HepG2 (cell line): ENCODE measurements at regions not wholly inside any gene's neighbourhood (a gene's known extent, or its start where the extent isn't known, plus 50 kb on each side); places are given as distances from the start of the nearest gene placed in this dataset.

Experiments
- ATAC-seq: fragments of 200-7000 bp; cut with Tn5 transposase; 3 replicates; pipeline ENCODE4 v1.9.1; 2020; ENCODE audit warnings: mild to moderate bottlenecking, moderate library complexity
- BruUV-seq: library from RNA; stranded (reverse); fragments of 400-500 nt; replicated peaks from 2 replicates; lab custom pipeline; 2021; lab: Mats Ljungman, UMichigan
- CTCF ChIA-PET: fragments of 300-600 bp; formaldehyde crosslinking; extraction: SDS; loops from one replicate; lab custom pipeline; 2021; ENCODE audit warnings: low total read pairs, inconsistent platforms, low intra/inter-chr PET ratio; lab: Yijun Ruan, JAX
- POLR2A ChIA-PET: fragments of 350-600 bp; sonication (Branson Sonifier 250); formaldehyde crosslinking; loops from one replicate; lab custom pipeline; 2020; ENCODE audit warnings: antibody characterized with exemption, inconsistent platforms; lab: Yijun Ruan, JAX
- DNase-seq: peaks from one replicate; pipeline ENCODE4 v3.0.0-alpha.2; 2015; ENCODE audit warnings: low spot score
- FAIRE-seq: peaks from 3 replicates; lab custom pipeline; 2011; peaks lifted over from hg19 to GRCh38; lab: Jason Lieb, UNC
- H2AFZ ChIP-seq: one replicate; pipeline ENCODE4 v1.6.1; 2011; ENCODE audit warnings: low read length, inconsistent platforms
- H3K27ac ChIP-seq: fragments of 300-600 bp; 3 replicates; pipeline ENCODE4 v1.8.0; 2011; ENCODE audit warnings: mixed run types, mild to moderate bottlenecking, mixed read lengths, low read length, inconsistent platforms; ENCODE audit not compliant: insufficient read depth; ENCODE audit errors: extremely low read length
- H3K27me3 ChIP-seq, 2 experiments: fragments of 200-600 bp in 1 of 2; 2 replicates in 1 of 2; 3 replicates in 1 of 2; pipeline versions ENCODE4 v1.6.0 to v1.8.0; 2011; ENCODE audit warnings: low read length in 2 of 2, mild to moderate bottlenecking in 2 of 2, moderate library complexity in 2 of 2, inconsistent platforms in 1 of 2; ENCODE audit not compliant: insufficient read depth in 2 of 2, control insufficient read depth in 1 of 2
- H3K36me3 ChIP-seq, 2 experiments: fragments of 200-600 bp in 1 of 2; replicated peaks in 1 of 2; 2 replicates in 1 of 2; 3 replicates in 1 of 2; pipeline versions ENCODE4 v1.5.1 to v1.8.0; 2011; ENCODE audit warnings: low read length in 2 of 2, inconsistent platforms in 1 of 2; ENCODE audit not compliant: insufficient read depth in 2 of 2, control insufficient read depth in 1 of 2
- H3K4me1 ChIP-seq: 2 replicates; pipeline ENCODE4 v1.5.1; 2012; ENCODE audit warnings: low read length, inconsistent platforms; ENCODE audit not compliant: insufficient read depth
- H3K4me2 ChIP-seq: 2 replicates; pipeline ENCODE4 v1.6.0; 2011; ENCODE audit warnings: low read depth, low read length, inconsistent platforms
- H3K4me3 ChIP-seq, 3 experiments: fragments of 200-600 bp in 1 of 3; sonication (generic), shearing (Covaris generic) in 1 of 3; replicated peaks in 1 of 3; 2 replicates each; pipeline ENCODE4 v1.5.1; 2011 to 2016; ENCODE audit warnings: low read length in 3 of 3, inconsistent platforms in 2 of 3, low read depth in 2 of 3, mild to moderate bottlenecking in 2 of 3, control low read depth in 1 of 3, mixed read lengths in 1 of 3; ENCODE audit not compliant: insufficient read depth in 1 of 3
- H3K79me2 ChIP-seq: one replicate; pipeline ENCODE4 v1.6.1; 2011; ENCODE audit warnings: low read length, inconsistent platforms; ENCODE audit not compliant: insufficient read depth
- H3K9ac ChIP-seq: 2 replicates; pipeline ENCODE4 v1.6.0; 2011; ENCODE audit warnings: mild to moderate bottlenecking, low read depth, low read length, inconsistent platforms; ENCODE audit not compliant: insufficient read depth
- H3K9me3 ChIP-seq: 2 replicates; pipeline ENCODE4 v1.5.1; 2012; ENCODE audit warnings: mild to moderate bottlenecking, low read length
- H4K20me1 ChIP-seq: 2 replicates; pipeline ENCODE4 v1.6.0; 2011; ENCODE audit warnings: inconsistent platforms, mild to moderate bottlenecking, low read length, moderate library complexity; ENCODE audit not compliant: insufficient read depth
- ARID5B ChIP-seq: IDR thresholded peaks from 2 replicates; pipeline ENCODE4 v1.4.0; 2020; ENCODE audit warnings: mild to moderate bottlenecking, missing genetic modification reagents
- BRF2 ChIP-seq: sonication (generic); formaldehyde crosslinking; IDR thresholded peaks from 2 replicates; pipeline ENCODE4 v1.8.1; 2022; ENCODE audit warnings: mild to moderate bottlenecking, missing genetic modification reagents
- ETV5 ChIP-seq: IDR thresholded peaks from 2 replicates; pipeline ENCODE4 v1.6.1; 2018; ENCODE audit warnings: missing biosample characterization, missing genetic modification reagents, inconsistent platforms, borderline replicate concordance
- FOSL2 ChIP-seq: sonication (generic); formaldehyde crosslinking; IDR thresholded peaks from 2 replicates; pipeline ENCODE4 v1.4.0; 2020; ENCODE audit warnings: missing genetic modification reagents
- JUN ChIP-seq: sonication (generic); formaldehyde crosslinking; IDR thresholded peaks from 2 replicates; pipeline ENCODE4 v1.4.0; 2020; ENCODE audit warnings: mild to moderate bottlenecking, missing genetic modification reagents
- KLF12 ChIP-seq: sonication (generic); formaldehyde crosslinking; IDR thresholded peaks from 2 replicates; pipeline ENCODE4 v1.4.0; 2020; ENCODE audit warnings: missing genetic modification reagents, borderline replicate concordance
- POGK ChIP-seq: sonication (generic); formaldehyde crosslinking; conservative IDR thresholded peaks from 2 replicates; pipeline ENCODE4 v1.8.0; 2022; ENCODE audit warnings: mild to moderate bottlenecking, moderate library complexity, missing genetic modification reagents
- REL ChIP-seq: sonication (generic); formaldehyde crosslinking; conservative IDR thresholded peaks from 2 replicates; pipeline ENCODE4 v1.8.0; 2022; ENCODE audit warnings: mild to moderate bottlenecking, missing genetic modification reagents, moderate library complexity
- SALL1 ChIP-seq: sonication (generic); formaldehyde crosslinking; IDR thresholded peaks from 2 replicates; pipeline ENCODE4 v1.8.0; 2022; ENCODE audit warnings: mild to moderate bottlenecking, missing genetic modification reagents
- SNAI1 ChIP-seq: sonication (generic); formaldehyde crosslinking; IDR thresholded peaks from 2 replicates; pipeline ENCODE4 v1.5.0; 2020; ENCODE audit warnings: mild to moderate bottlenecking, missing genetic modification reagents, borderline replicate concordance
- SNAPC4 ChIP-seq: sonication (generic); formaldehyde crosslinking; IDR thresholded peaks from 2 replicates; pipeline ENCODE4 v1.4.0; 2020; ENCODE audit warnings: mild to moderate bottlenecking, missing genetic modification reagents
- SPEN ChIP-seq: sonication (generic); formaldehyde crosslinking; IDR thresholded peaks from 2 replicates; pipeline ENCODE4 v1.5.1; 2020; ENCODE audit warnings: low read depth, mild to moderate bottlenecking, missing genetic modification reagents
- WGBS: methylation state at CpG from one replicate; pipeline ENCODE4 v1.1.6; 2017; ENCODE audit warnings: low lambda C conversion rate; 5-methylcytosine and 5-hydroxymethylcytosine counted together
- in situ Hi-C: cut with HindIII; loops from 2 replicates; pipeline ENCODE4 v1.10.0; 2017; ENCODE audit warnings: low pct_unique_long_range_greater_than_20kb; ENCODE audit not compliant: extremely low pct_ligation_motif_present
- intact Hi-C: fragments of 100-400 bp; cut with micrococcal nuclease; formaldehyde crosslinking; loops from one replicate; pipeline ENCODE4 v1.10.0; 2022; ENCODE audit not compliant: unreplicated experiment

- no peak for TF ChIP-seq REL
- 0 out of 2 replicates have a peak, but pooled peaks have one; percentile 35 for TF ChIP-seq SPEN (CRISPR knock-in tag)
- TF ChIP-seq JUN (CRISPR knock-in tag): no peak
- no peak for TF ChIP-seq KLF12 (CRISPR knock-in tag)
- TF ChIP-seq BRF2 (CRISPR knock-in tag): no peak
- TF ChIP-seq ARID5B (CRISPR knock-in tag): peak; percentile 45; the same call in 1 of the 2 replicates
- TF ChIP-seq ETV5: no peak
- peak; percentile 70 for TF ChIP-seq SALL1 (CRISPR knock-in tag)
- peak; percentile 27; the same call in 1 of the 2 replicates for TF ChIP-seq FOSL2 (CRISPR knock-in tag)
These were observed 64.7 kb upstream of the FGGY start (continued) for GRCh38 chr1:59232216-59232615.

- no peaks in the 10 kb centered on the region for H3K79me2 ChIP-seq
- WGBS: 0% methylated on average over 1 of the region's 1 CpG
- no peak for FAIRE-seq
- CTCF ChIA-PET: no interaction called here
- H2AFZ ChIP-seq: no peak overlapping the region
- ATAC-seq: no peak
- H4K20me1 ChIP-seq: no peaks in the 10 kb centered on the region
- H3K4me2 ChIP-seq: no peak overlapping the region
- no TSS peak for BruUV-seq
- H3K36me3 ChIP-seq: no peaks in the 10 kb centered on the region
- in situ Hi-C loops: no loop called here
- no peaks in the 10 kb centered on the region for H3K9me3 ChIP-seq
- intact Hi-C loops: no loop called here
- no peaks in the 10 kb centered on the region; a peak in 3 of 5 replicates for H3K27me3 ChIP-seq
- no peak overlapping the region for H3K4me3 ChIP-seq
- H3K4me1 ChIP-seq: peaks cover 27% of the 10 kb centered on the region
- H3K9ac ChIP-seq: no peak overlapping the region
- DNase-seq: no peak
- H3K27ac ChIP-seq: no peak overlapping the region
- POLR2A ChIA-PET: no interaction called here
- TF ChIP-seq SNAPC4 (CRISPR knock-in tag): no peak
- TF ChIP-seq POGK (CRISPR knock-in tag): no peak
- no peak for TF ChIP-seq SNAI1 (CRISPR knock-in tag)
These were observed 63.5 kb upstream of the FGGY start for GRCh38 chr1:59233444-59233843.
